IMR-90 (cell line): ENCODE measurements at regions not wholly inside any gene's neighbourhood (a gene's known extent, or its start where the extent isn't known, plus 50 kb on each side); places are given as distances from the start of the nearest gene placed in this dataset.

Experiments
- ATAC-seq: fragments of 200-7000 bp; cut with Tn5 transposase; 2 replicates; pipeline ENCODE4 v1.9.1; 2020; ENCODE audit warnings: low read depth, mild to moderate bottlenecking, moderate library complexity
- BruUV-seq: library from RNA; stranded (reverse); fragments of 400-500 nt; replicated peaks from 2 replicates; lab custom pipeline; 2021; lab: Mats Ljungman, UMichigan
- CTCF ChIA-PET: fragments of 300-600 bp; formaldehyde crosslinking; extraction: SDS; loops from one replicate; lab custom pipeline; 2021; ENCODE audit warnings: antibody characterized with exemption; lab: Yijun Ruan, JAX
- POLR2A ChIA-PET: fragments of 300-600 bp; sonication (Branson Sonifier 250); formaldehyde crosslinking; loops from one replicate; lab custom pipeline; 2022; ENCODE audit warnings: antibody characterized with exemption; ENCODE audit not compliant: unreplicated experiment; lab: Charles Lee
- DNase-seq: peaks from one replicate; pipeline ENCODE4 v3.0.0; 2013
- H2AFZ ChIP-seq: replicated peaks from 2 replicates; pipeline ENCODE3; 2013; ENCODE audit warnings: low read length, mild to moderate bottlenecking; ENCODE audit not compliant: poor library complexity
- H2AK5ac ChIP-seq: 2 replicates; pipeline ENCODE4 v1.6.1; 2013; ENCODE audit warnings: low read depth, low read length, inconsistent platforms
- H2AK9ac ChIP-seq: replicated peaks from 2 replicates; pipeline ENCODE3; 2013; ENCODE audit warnings: mild to moderate bottlenecking, low read depth, low read length, moderate library complexity; ENCODE audit not compliant: poor library complexity
- H2BK120ac ChIP-seq: 2 replicates; pipeline ENCODE4 v1.6.1; 2013; ENCODE audit warnings: low read depth, low read length, inconsistent platforms
- H2BK15ac ChIP-seq: 3 replicates; pipeline ENCODE4 v1.6.1; 2013; ENCODE audit warnings: low read depth, low read length, inconsistent platforms
- H2BK20ac ChIP-seq: 2 replicates; pipeline ENCODE4 v1.6.1; 2013; ENCODE audit warnings: low read depth, mild to moderate bottlenecking, inconsistent platforms, low read length, moderate library complexity
- H2BK5ac ChIP-seq: 2 replicates; pipeline ENCODE4 v1.6.1; 2013; ENCODE audit warnings: mild to moderate bottlenecking, low read depth, low read length, inconsistent platforms; ENCODE audit not compliant: poor library complexity, severe bottlenecking
- H3K14ac ChIP-seq: replicated peaks from 2 replicates; pipeline ENCODE4 v1.6.1; 2013; ENCODE audit warnings: low read depth, low read length, inconsistent platforms
- H3K18ac ChIP-seq: 2 replicates; pipeline ENCODE4 v1.6.1; 2013; ENCODE audit warnings: low read depth, low read length, control low read depth
- H3K23ac ChIP-seq: 2 replicates; pipeline ENCODE4 v1.6.1; 2013; ENCODE audit warnings: low read depth, low read length, inconsistent platforms
- H3K27ac ChIP-seq: 2 replicates; pipeline ENCODE4 v1.5.1; 2013; ENCODE audit warnings: mild to moderate bottlenecking, control low read depth, low read length; ENCODE audit not compliant: insufficient read depth
- H3K27me3 ChIP-seq: 2 replicates; pipeline ENCODE4 v1.6.1; 2013; ENCODE audit warnings: low read length; ENCODE audit not compliant: control insufficient read depth, insufficient read depth
- H3K36me3 ChIP-seq: 2 replicates; pipeline ENCODE4 v1.6.1; 2013; ENCODE audit warnings: low read length, mixed read lengths; ENCODE audit not compliant: control insufficient read depth, insufficient read depth
- H3K4ac ChIP-seq: 2 replicates; pipeline ENCODE4 v1.6.1; 2013; ENCODE audit warnings: low read depth, low read length, inconsistent platforms
- H3K4me1 ChIP-seq: 2 replicates; pipeline ENCODE4 v1.6.1; 2013; ENCODE audit warnings: low read length, mixed read lengths; ENCODE audit not compliant: control insufficient read depth, insufficient read depth
- H3K4me2 ChIP-seq: 2 replicates; pipeline ENCODE4 v1.6.1; 2013; ENCODE audit warnings: low read depth, mild to moderate bottlenecking, control low read depth, low read length, moderate library complexity
- H3K4me3 ChIP-seq: 2 replicates; pipeline ENCODE4 v1.5.1; 2013; ENCODE audit warnings: low read depth, mild to moderate bottlenecking, control low read depth, low read length, moderate library complexity; ENCODE audit not compliant: insufficient read depth
- H3K56ac ChIP-seq: 2 replicates; pipeline ENCODE4 v1.6.1; 2013; ENCODE audit warnings: low read length, inconsistent platforms; ENCODE audit not compliant: insufficient read depth; ENCODE audit errors: extremely low read depth
- H3K79me1 ChIP-seq, 2 experiments: 2 replicates each; pipeline ENCODE4 v1.6.1; 2013; ENCODE audit warnings: low read length in 2 of 2, inconsistent platforms in 1 of 2, low read depth in 1 of 2
- H3K9ac ChIP-seq: 2 replicates; pipeline ENCODE4 v1.6.1; 2013; ENCODE audit warnings: low read depth, low read length, control low read depth
- H3K9me1 ChIP-seq: 2 replicates; pipeline ENCODE4 v1.6.1; 2013; ENCODE audit warnings: low read length, inconsistent platforms; ENCODE audit not compliant: insufficient read depth
- H3K9me3 ChIP-seq: 2 replicates; pipeline ENCODE4 v1.6.1; 2013; ENCODE audit warnings: low read length; ENCODE audit not compliant: control insufficient read depth, insufficient read depth
- H4K20me1 ChIP-seq: 2 replicates; pipeline ENCODE4 v1.6.1; 2013; ENCODE audit warnings: low read length, inconsistent platforms; ENCODE audit not compliant: insufficient read depth
- H4K5ac ChIP-seq: 2 replicates; pipeline ENCODE4 v1.6.1; 2013; ENCODE audit warnings: mild to moderate bottlenecking, low read depth, low read length, control low read depth
- H4K8ac ChIP-seq, 2 experiments: 2 replicates each; pipeline ENCODE4 v1.6.1; 2013; ENCODE audit warnings: low read depth in 2 of 2, low read length in 2 of 2, control low read depth in 1 of 2, inconsistent platforms in 1 of 2
- H4K91ac ChIP-seq: 2 replicates; pipeline ENCODE4 v1.6.1; 2013; ENCODE audit warnings: low read depth, low read length, inconsistent platforms; ENCODE audit not compliant: insufficient read depth
- CEBPB ChIP-seq: IDR thresholded peaks from 2 replicates; pipeline ENCODE4 v1.6.1; 2012; ENCODE audit warnings: low read depth, low read length, improper control_type of control experiment
- CHD1 ChIP-seq: IDR thresholded peaks from 2 replicates; pipeline ENCODE4 v1.6.1; 2012; ENCODE audit warnings: low read depth, low read length, improper control_type of control experiment
- CTCF ChIP-seq: conservative IDR thresholded peaks from 2 replicates; pipeline ENCODE4 v1.5.1; 2012; ENCODE audit warnings: mild to moderate bottlenecking, low read depth, low read length, improper control_type of control experiment
- MAFK ChIP-seq: IDR thresholded peaks from 2 replicates; pipeline ENCODE4 v1.6.1; 2012; ENCODE audit warnings: low read depth, low read length, improper control_type of control experiment
- NFE2L2 ChIP-seq: fragments of 150-350 bp; IDR thresholded peaks from 2 replicates; pipeline ENCODE4 v1.6.1; 2016; ENCODE audit warnings: low read depth, mild to moderate bottlenecking, low read length
- POLR2A ChIP-seq: IDR thresholded peaks from 2 replicates; pipeline ENCODE4 v1.6.1; 2012; ENCODE audit warnings: mild to moderate bottlenecking, low read depth, low read length
- RAD21 ChIP-seq: IDR thresholded peaks from 2 replicates; pipeline ENCODE4 v1.6.1; 2012; ENCODE audit warnings: low read length, improper control_type of control experiment
- RFX5 ChIP-seq: IDR thresholded peaks from 2 replicates; pipeline ENCODE4 v1.8.0; 2012; ENCODE audit warnings: low read depth, mild to moderate bottlenecking, low read length, moderate library complexity
- USF2 ChIP-seq: fragments of 150-350 bp; IDR thresholded peaks from 2 replicates; pipeline ENCODE4 v1.6.1; 2017; ENCODE audit warnings: mild to moderate bottlenecking, antibody characterized with exemption, low read length, low read depth
- WGBS, 2 experiments: methylation state at CpG; one replicate each; pipeline versions ENCODE4 v1.1.5 to v1.1.7; 2013; ENCODE audit warnings: missing lambda C conversion rate in 2 of 2; ENCODE audit not compliant: insufficient read length in 1 of 2; ENCODE audit errors: extremely low coverage in 2 of 2; 5-methylcytosine and 5-hydroxymethylcytosine counted together
- dilution Hi-C: fragments of 300-500 bp; cut with HindIII; formaldehyde crosslinking; loops from one replicate; pipeline ENCODE4 v1.14.3; 2018; ENCODE audit warnings: low sequenced_read_pairs; ENCODE audit not compliant: unreplicated experiment
- in situ Hi-C: fragments of 300-500 bp; cut with MboI; formaldehyde crosslinking; loops from 3 replicates; pipeline ENCODE4 v1.14.3; 2019; ENCODE audit warnings: low sequenced_read_pairs, inconsistent platforms, mixed read lengths
- intact Hi-C: fragments of 100-400 bp; cut with micrococcal nuclease; formaldehyde crosslinking; loops from 2 replicates; pipeline ENCODE4 v1.10.0; 2022

GRCh38 chrX:20433388-20433775 is 166.7 kb upstream of the RPS6KA3 start:
- H2AFZ ChIP-seq = peak overlapping the region; percentile 64

More at GRCh38 chrX:20433388-20433775, 166.7 kb upstream of the RPS6KA3 start:
- Histone ChIP-seq H4K20me1 (no peaks in the 10 kb centered on the region), H3K9me1 (0 out of 2 replicates have a peak, but pooled peaks cover 2% of the 10 kb centered on the region), H4K8ac (no peak overlapping the region), H3K27ac (no peak overlapping the region), H4K91ac (no peak overlapping the region), H3K56ac (no peak overlapping the region), H3K14ac (no peak overlapping the region), H3K4me3 (no peak overlapping the region), H2BK5ac (no peak overlapping the region), H3K18ac (no peak overlapping the region), H3K36me3 (no peaks in the 10 kb centered on the region), H2BK120ac (no peak overlapping the region), H2AK5ac (no peak overlapping the region), H3K79me1 (no peaks in the 10 kb centered on the region), H3K9me3 (no peaks in the 10 kb centered on the region), H3K4ac (no peak overlapping the region), H3K27me3 (peaks cover 3% of the 10 kb centered on the region; the same call in 1 of the 2 replicates), H2BK15ac (no peak overlapping the region), H2AK9ac (no peak overlapping the region), H3K23ac (no peak overlapping the region), H3K4me2 (no peak overlapping the region), H3K9ac (no peak overlapping the region), H2BK20ac (peak overlapping the region; percentile 16), H4K5ac (no peak overlapping the region), H3K4me1 (no peaks in the 10 kb centered on the region; the same call in 1 of the 2 replicates)
- CTCF ChIA-PET = interaction anchor here (1.4 kb wide), 1 partner anchor 180 kb away, joined by 3 read pairs; no protein-coding TSS in a partner anchor
- no CpG with 5 or more reads among the region's 1 CpG for WGBS, 2 experiments
- intact Hi-C loops = no loop called here
- peak; percentile 24 for DNase-seq
- BruUV-seq = no TSS peak
- dilution Hi-C loops = no loop called here
- ATAC-seq = no peak; the same call in 1 of the 2 replicates
- in situ Hi-C loops = no loop called here
- no peak for TF ChIP-seq CEBPB
- TF ChIP-seq MAFK = no peak
- no peak for TF ChIP-seq RFX5
- TF ChIP-seq CHD1 = no peak
- no peak for TF ChIP-seq RAD21
- no peak for TF ChIP-seq CTCF
- TF ChIP-seq USF2 = no peak
- TF ChIP-seq NFE2L2 = no peak
- TF ChIP-seq POLR2A = no peak
- POLR2A ChIA-PET = interaction anchor here (0.6 kb wide), 1 partner anchor 42 kb away, joined by 6 read pairs; no protein-coding TSS in a partner anchor
